Lower lobe of right lung (tissue), 2 donors: ENCODE measurements at regions not wholly inside any gene's neighbourhood (a gene's known extent, or its start where the extent isn't known, plus 50 kb on each side); places are given as distances from the start of the nearest gene placed in this dataset.
A peak's percentile ranks its signal among the peaks of the same experiment; 100 is the strongest.

Source experiments
- ATAC-seq, 2 donors: fragments of 200-7000 bp; cut with Tn5 transposase; one replicate each; pipeline ENCODE4 v1.9.1; 2020 to 2022; ENCODE audit warnings: mild to moderate bottlenecking in 2 of 2, moderate library complexity in 2 of 2
- DNase-seq: peaks from one replicate; pipeline ENCODE4 v3.0.0-alpha.2; 2020
- H3K27ac ChIP-seq: fragments of 200-600 bp; one replicate; pipeline ENCODE4 v1.8.0; 2022
- H3K27me3 ChIP-seq: fragments of 200-600 bp; one replicate; pipeline ENCODE4 v1.8.0; 2022; ENCODE audit warnings: low read depth
- H3K36me3 ChIP-seq: fragments of 200-600 bp; one replicate; pipeline ENCODE4 v1.8.0; 2022; ENCODE audit warnings: mild to moderate bottlenecking
- H3K4me1 ChIP-seq: fragments of 200-600 bp; one replicate; pipeline ENCODE4 v1.8.0; 2022
- H3K4me3 ChIP-seq: fragments of 200-600 bp; one replicate; pipeline ENCODE4 v1.8.0; 2022; ENCODE audit warnings: mild to moderate bottlenecking
- H3K9me3 ChIP-seq: fragments of 200-600 bp; one replicate; pipeline ENCODE4 v1.8.0; 2022
- intact Hi-C: fragments of 100-400 bp; cut with DNase I; formaldehyde crosslinking; loops from one replicate; pipeline ENCODE4 v1.11.0; 2022
- TF ChIP-seq, protein P1 (sequence below): fragments of 200-600 bp; IDR thresholded peaks from one replicate; pipeline ENCODE4 v1.8.0; 2022; ENCODE audit warnings: antibody characterized with exemption, mild to moderate bottlenecking
- donor health status: DM: no; HTN: yes; CAD: no; lungs with severe emphysema.

DNA sequence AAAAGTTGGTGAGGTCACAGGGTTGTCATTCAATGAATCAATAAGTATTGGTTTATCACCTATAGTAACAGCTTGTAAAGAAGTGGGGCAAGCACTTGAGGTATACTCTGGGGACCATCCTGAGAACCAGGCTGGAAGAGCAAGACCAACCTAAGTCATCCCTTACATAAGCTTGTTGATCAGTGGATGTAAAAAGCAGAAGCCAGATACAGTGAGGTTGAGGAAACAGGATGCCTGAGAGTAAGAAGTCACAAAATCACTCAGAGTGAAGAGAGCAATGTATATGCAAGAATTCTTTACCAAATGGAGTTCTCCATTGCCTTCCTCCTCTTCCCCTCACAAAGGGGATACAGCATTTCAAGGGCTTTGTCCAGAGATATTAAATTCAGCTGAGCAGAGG lies 76.3 kb upstream of the PACRGL start:
- Histone ChIP-seq H3K36me3 (no peaks in the 10 kb centered on the region), H3K9me3 (no peaks in the 10 kb centered on the region), H3K27ac (no peak overlapping the region), H3K27me3 (no peaks in the 10 kb centered on the region), H3K4me1 (peaks cover 13% of the 10 kb centered on the region), H3K4me3 (no peak overlapping the region)
- ATAC-seq (no peak), DNase-seq (no peak)
- TF ChIP-seq, protein P1, sequence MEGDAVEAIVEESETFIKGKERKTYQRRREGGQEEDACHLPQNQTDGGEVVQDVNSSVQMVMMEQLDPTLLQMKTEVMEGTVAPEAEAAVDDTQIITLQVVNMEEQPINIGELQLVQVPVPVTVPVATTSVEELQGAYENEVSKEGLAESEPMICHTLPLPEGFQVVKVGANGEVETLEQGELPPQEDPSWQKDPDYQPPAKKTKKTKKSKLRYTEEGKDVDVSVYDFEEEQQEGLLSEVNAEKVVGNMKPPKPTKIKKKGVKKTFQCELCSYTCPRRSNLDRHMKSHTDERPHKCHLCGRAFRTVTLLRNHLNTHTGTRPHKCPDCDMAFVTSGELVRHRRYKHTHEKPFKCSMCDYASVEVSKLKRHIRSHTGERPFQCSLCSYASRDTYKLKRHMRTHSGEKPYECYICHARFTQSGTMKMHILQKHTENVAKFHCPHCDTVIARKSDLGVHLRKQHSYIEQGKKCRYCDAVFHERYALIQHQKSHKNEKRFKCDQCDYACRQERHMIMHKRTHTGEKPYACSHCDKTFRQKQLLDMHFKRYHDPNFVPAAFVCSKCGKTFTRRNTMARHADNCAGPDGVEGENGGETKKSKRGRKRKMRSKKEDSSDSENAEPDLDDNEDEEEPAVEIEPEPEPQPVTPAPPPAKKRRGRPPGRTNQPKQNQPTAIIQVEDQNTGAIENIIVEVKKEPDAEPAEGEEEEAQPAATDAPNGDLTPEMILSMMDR = no peak
- intact Hi-C loops = no loop called here

DNA sequence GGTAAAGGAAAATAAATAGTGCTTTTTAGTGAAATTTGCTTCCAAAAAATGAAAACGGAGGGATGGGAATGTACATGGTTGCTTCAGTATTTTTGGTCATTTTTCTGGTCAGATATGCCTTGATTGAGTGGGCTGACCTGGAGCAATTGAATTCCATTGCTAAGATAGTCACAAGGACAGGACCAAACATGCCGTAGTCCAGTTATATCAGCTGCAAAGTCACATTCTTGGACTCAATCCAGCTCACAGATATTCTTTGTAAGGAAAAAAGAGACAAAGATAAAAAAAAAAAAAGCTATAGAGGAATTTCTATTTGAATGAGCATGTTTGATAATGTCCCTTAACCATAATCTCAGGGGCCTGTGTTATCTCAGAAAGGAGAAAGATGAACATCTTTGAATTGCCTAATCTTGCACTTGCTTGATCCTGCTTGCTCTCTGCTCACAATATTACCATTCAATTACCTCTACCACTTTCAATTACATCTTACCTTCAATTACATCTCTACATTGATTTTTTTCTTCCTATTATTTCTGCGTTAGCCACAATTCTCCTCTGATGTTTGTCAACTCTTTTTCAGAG lies 75.4 kb upstream of the PACRGL start:
- Histone ChIP-seq H3K4me1 (peaks cover 5% of the 10 kb centered on the region), H3K27ac (no peak overlapping the region), H3K4me3 (no peak overlapping the region), H3K9me3 (no peaks in the 10 kb centered on the region), H3K27me3 (no peaks in the 10 kb centered on the region), H3K36me3 (no peaks in the 10 kb centered on the region)
- TF ChIP-seq, protein P1 = no peak
- intact Hi-C loops = no loop called here
- no peak for DNase-seq
- ATAC-seq = no peak

DNA sequence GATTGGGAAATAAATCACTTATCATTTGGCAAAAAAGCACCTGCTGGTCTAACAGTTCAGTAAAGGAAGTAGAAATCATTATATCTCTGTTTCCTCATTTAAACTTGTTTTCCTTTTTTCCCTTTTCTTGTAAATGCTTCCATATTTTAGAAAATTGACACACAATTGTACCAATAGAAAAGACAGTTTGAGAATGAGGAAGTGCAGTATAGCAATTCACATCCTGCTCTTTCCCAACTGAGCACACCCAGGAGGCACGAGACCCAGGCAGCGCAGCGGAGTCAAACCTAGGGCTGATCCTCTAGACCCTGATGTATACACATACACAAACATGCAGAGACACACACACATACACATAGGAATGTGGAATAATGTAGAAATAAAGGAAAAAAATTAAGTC lies 74.8 kb upstream of the PACRGL start:
- H3K9me3 ChIP-seq = no peaks in the 10 kb centered on the region
- no peak overlapping the region for H3K4me3 ChIP-seq
- intact Hi-C loops = no loop called here
- peaks cover 5% of the 10 kb centered on the region for H3K4me1 ChIP-seq
- ATAC-seq (peak; percentile 56 to 76), DNase-seq (peak; percentile 56)
- H3K27ac ChIP-seq = no peak overlapping the region
- TF ChIP-seq, protein P1 = no peak
- H3K27me3 ChIP-seq = no peaks in the 10 kb centered on the region
- no peaks in the 10 kb centered on the region for H3K36me3 ChIP-seq

DNA sequence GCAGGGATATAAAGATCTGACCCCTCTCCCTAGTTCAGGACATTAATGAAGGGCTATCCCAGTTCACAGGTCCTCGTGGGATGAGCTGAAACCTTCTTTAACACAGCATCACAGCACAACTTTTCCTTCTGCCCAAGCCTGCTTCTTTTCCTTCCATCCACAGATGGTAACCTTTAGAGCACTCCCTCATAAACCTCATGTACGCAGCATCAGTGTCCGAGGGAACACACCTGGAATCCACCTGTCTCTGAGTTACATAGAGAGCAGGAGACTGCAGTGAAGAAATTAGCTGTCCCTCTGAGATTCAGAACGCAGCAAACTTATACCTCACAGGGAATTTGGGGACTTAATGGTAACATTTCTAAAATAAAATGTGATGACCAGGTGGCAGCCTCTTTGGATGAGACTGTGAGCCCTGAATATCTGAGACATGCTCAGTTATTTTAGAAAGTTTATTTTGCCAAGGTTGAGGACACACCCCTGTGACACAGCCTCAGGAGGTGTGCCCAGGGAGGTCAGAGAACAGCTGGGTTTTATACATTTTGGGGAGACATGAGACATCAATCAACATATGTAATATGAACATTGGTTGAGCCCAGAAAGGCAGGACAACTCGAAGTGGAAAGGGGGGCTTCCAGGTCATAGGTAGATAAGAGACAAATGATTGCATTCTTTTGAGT lies 73.8 kb upstream of the PACRGL start:
- ATAC-seq (no peak), DNase-seq (no peak)
- no peak overlapping the region for H3K27ac ChIP-seq
- peaks cover 1% of the 10 kb centered on the region for H3K4me1 ChIP-seq
- TF ChIP-seq, protein P1 = no peak
- H3K4me3 ChIP-seq = no peak overlapping the region
- H3K36me3 ChIP-seq = no peaks in the 10 kb centered on the region
- no peaks in the 10 kb centered on the region for H3K9me3 ChIP-seq
- no peaks in the 10 kb centered on the region for H3K27me3 ChIP-seq
- intact Hi-C loops = no loop called here

DNA sequence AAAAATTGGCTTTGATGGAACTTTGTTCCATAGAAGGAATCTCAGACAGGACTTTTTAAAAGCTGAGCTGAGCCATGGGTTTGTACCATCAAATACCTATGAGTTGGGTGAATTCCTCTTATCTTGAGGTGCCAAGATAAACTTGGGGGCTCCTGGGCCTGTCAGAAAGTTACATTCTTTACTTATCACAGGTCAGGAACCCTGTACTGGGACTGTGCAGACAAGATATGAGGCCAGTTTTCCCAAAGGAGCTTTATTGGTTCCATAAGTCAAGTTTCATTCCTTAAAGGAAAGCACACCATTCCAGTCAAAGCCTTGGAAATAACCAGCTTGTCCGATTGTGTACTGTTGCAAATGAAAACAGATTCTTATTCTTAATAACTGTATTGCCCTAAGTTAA lies 72.4 kb upstream of the PACRGL start:
- Histone ChIP-seq H3K27me3 (no peaks in the 10 kb centered on the region), H3K4me1 (no peaks in the 10 kb centered on the region), H3K27ac (no peak overlapping the region), H3K36me3 (no peaks in the 10 kb centered on the region), H3K9me3 (no peaks in the 10 kb centered on the region), H3K4me3 (no peak overlapping the region)
- ATAC-seq (no peak), DNase-seq (no peak)
- intact Hi-C loops = no loop called here
- TF ChIP-seq, protein P1 = no peak
